Mesothelial cell of epicardium (in vitro differentiated cells): ENCODE measurements at regions not wholly inside any gene's neighbourhood (a gene's known extent, or its start where the extent isn't known, plus 50 kb on each side); places are given as distances from the start of the nearest gene placed in this dataset.

Source experiments
- DNase-seq, 2 experiments: peaks; one replicate each; pipeline ENCODE4 v3.0.0; 2021; ENCODE audit warnings: low spot score in 2 of 2; ENCODE audit not compliant: unreplicated experiment in 2 of 2
- H3K27ac Mint-ChIP-seq: 2 replicates; pipeline ENCODE4 v1.8.0; 2021; ENCODE audit warnings: mixed read lengths
- H3K27me3 Mint-ChIP-seq: 2 replicates; pipeline ENCODE4 v1.8.0; 2021; ENCODE audit warnings: low read depth, mixed read lengths
- H3K36me3 Mint-ChIP-seq: 2 replicates; pipeline ENCODE4 v1.8.0; 2021; ENCODE audit warnings: mixed read lengths
- H3K4me1 Mint-ChIP-seq: 2 replicates; pipeline ENCODE4 v1.8.0; 2021; ENCODE audit warnings: mixed read lengths
- H3K4me3 Mint-ChIP-seq: 2 replicates; pipeline ENCODE4 v1.8.0; 2021; ENCODE audit warnings: mild to moderate bottlenecking, moderate library complexity, mixed read lengths
- H3K9me3 Mint-ChIP-seq: 2 replicates; pipeline ENCODE4 v1.8.0; 2021; ENCODE audit warnings: mixed read lengths
- CTCF ChIP-seq: fragments of 200-600 bp; sonication (generic); IDR thresholded peaks from one replicate; pipeline ENCODE4 v1.5.0; 2021; ENCODE audit warnings: antibody characterized with exemption; ENCODE audit not compliant: unreplicated experiment

- Mint-ChIP-seq H3K36me3 (no peaks in the 10 kb centered on the region), H3K27me3 (peaks cover 49% of the 10 kb centered on the region), H3K4me1 (peaks cover 3% of the 10 kb centered on the region), H3K27ac (no peak overlapping the region), H3K9me3 (no peaks in the 10 kb centered on the region), H3K4me3 (no peak overlapping the region)
- DNase-seq: no peak
- TF ChIP-seq CTCF: no peak
Measured at GRCh38 chr15:69603369-69604071, 150.9 kb downstream of the RPLP1 start.

- no peak for TF ChIP-seq CTCF
- peaks cover 46% of the 10 kb centered on the region for H3K27me3 Mint-ChIP-seq
- no peak for DNase-seq
- no peaks in the 10 kb centered on the region for H3K9me3 Mint-ChIP-seq
- H3K4me1 Mint-ChIP-seq: peaks cover 3% of the 10 kb centered on the region
- no peak overlapping the region for H3K4me3 Mint-ChIP-seq
- H3K36me3 Mint-ChIP-seq: no peaks in the 10 kb centered on the region
- no peak overlapping the region for H3K27ac Mint-ChIP-seq
Measured at GRCh38 chr15:69604072-69604411, 151.4 kb downstream of the RPLP1 start.

- no peaks in the 10 kb centered on the region for H3K36me3 Mint-ChIP-seq
- H3K4me1 Mint-ChIP-seq: peaks cover 3% of the 10 kb centered on the region
- H3K4me3 Mint-ChIP-seq: no peak overlapping the region
- no peak for DNase-seq
- H3K9me3 Mint-ChIP-seq: no peaks in the 10 kb centered on the region
- H3K27ac Mint-ChIP-seq: no peak overlapping the region
- H3K27me3 Mint-ChIP-seq: peaks cover 36% of the 10 kb centered on the region
- TF ChIP-seq CTCF: no peak
Measured at GRCh38 chr15:69606144-69606543, 153.5 kb downstream of the RPLP1 start.

- H3K4me1 Mint-ChIP-seq: peaks cover 3% of the 10 kb centered on the region
- no peak overlapping the region for H3K4me3 Mint-ChIP-seq
- no peak overlapping the region for H3K27ac Mint-ChIP-seq
- DNase-seq: no peak
- no peaks in the 10 kb centered on the region for H3K9me3 Mint-ChIP-seq
- no peaks in the 10 kb centered on the region for H3K36me3 Mint-ChIP-seq
- H3K27me3 Mint-ChIP-seq: peaks cover 37% of the 10 kb centered on the region
- TF ChIP-seq CTCF: no peak
Measured at GRCh38 chr15:69606921-69607500, 154.4 kb downstream of the RPLP1 start.

- Mint-ChIP-seq H3K9me3 (no peaks in the 10 kb centered on the region), H3K27me3 (peaks cover 29% of the 10 kb centered on the region), H3K36me3 (no peaks in the 10 kb centered on the region), H3K4me3 (no peak overlapping the region), H3K27ac (no peak overlapping the region), H3K4me1 (peaks cover 3% of the 10 kb centered on the region)
- no peak for TF ChIP-seq CTCF
- DNase-seq: no peak
Measured at GRCh38 chr15:69608661-69609060, 156.0 kb downstream of the RPLP1 start.

GRCh38 chr15:69609176-69609575 is 156.6 kb downstream of the RPLP1 start:
- Mint-ChIP-seq H3K4me1 (no peaks in the 10 kb centered on the region), H3K27me3 (peaks cover 29% of the 10 kb centered on the region), H3K36me3 (no peaks in the 10 kb centered on the region), H3K9me3 (no peaks in the 10 kb centered on the region), H3K27ac (no peak overlapping the region), H3K4me3 (no peak overlapping the region)
- no peak for TF ChIP-seq CTCF
- DNase-seq: no peak
